AG20443 (cell line): ENCODE measurements at regions not wholly inside any gene's neighbourhood (a gene's known extent, or its start where the extent isn't known, plus 50 kb on each side); places are given as distances from the start of the nearest gene placed in this dataset.

ENCODE experiments used
- DNase-seq: peaks from one replicate; pipeline ENCODE4 v3.0.0; 2012; ENCODE audit warnings: low spot score, mixed read lengths

DNA sequence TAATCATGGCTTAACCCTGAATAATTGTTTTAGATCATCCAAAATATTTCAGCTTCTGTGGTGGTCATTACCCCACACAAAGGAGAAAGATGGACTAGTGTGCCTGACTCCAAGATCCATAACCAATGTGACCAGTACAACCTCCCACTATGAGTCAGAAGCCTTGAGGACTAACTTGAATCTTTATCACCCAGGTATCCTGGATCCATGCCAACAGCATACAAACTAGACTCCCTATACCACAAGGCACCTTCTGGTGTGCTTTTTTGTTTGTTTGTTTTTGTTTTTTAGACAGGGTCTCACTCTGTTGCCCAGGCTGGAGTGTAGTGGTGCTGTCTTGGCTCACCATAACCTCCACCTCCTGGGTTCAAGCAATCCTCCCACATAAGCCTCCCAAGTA lies 317.7 kb downstream of the VPS13C start:
- no peak for DNase-seq

DNA sequence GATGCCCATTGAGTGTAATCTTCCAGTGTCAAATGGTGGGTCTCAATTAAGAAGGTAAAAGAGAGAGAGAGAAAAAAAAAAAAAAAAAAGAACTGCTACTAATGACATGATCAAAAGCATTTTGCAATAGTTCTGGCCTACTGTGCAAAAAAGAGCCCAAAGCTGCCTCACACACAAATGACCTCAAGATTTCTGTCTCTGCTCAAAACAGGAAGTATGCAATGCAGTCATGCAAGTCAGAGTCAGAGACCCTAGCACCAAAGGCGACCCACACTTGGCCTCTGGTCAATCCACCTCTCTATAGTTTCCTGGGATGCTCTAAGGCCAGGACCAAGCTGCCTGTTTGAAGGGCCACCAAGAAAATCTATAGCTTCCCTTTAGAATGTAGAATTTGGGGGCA lies 323.5 kb downstream of the VPS13C start:
- no peak for DNase-seq

DNA sequence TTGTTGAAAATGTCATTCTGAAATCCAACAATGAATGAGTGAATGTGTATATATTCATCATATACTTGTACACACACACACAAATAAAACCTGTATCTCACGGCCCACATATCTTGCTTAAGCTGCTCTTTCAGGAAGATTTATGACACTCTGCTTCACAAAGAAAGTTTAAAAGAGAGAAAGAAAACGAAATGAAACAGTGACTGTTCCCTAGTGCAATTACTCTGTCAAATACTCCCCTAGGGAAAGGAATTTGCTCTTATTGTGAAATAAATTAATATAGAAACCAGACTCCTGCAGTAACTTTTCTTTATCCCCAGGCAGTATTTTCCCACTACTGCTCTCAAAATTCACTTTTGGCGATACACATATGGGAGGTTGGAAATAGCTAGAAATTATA lies 329.1 kb downstream of the VPS13C start:
- DNase-seq = no peak

DNA sequence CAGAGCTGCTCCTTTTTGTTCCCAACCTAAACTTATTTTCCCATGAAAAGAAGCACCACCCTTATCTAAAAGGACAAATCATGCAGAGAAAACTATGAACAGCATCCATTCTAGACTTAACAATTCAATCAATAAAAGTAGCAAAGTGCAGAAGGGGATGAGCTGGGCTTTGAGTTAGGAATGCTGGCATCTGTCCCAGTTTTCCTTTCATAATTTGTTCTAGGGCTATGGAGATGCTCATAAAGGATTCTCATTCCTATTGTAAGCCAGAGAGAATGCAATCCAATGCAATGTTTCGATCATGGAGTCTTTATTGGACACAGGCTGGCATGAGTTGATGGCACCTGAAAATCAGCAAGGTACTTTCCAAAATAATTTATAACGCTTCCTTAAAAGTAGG lies 330.6 kb downstream of the VPS13C start:
- no peak for DNase-seq

DNA sequence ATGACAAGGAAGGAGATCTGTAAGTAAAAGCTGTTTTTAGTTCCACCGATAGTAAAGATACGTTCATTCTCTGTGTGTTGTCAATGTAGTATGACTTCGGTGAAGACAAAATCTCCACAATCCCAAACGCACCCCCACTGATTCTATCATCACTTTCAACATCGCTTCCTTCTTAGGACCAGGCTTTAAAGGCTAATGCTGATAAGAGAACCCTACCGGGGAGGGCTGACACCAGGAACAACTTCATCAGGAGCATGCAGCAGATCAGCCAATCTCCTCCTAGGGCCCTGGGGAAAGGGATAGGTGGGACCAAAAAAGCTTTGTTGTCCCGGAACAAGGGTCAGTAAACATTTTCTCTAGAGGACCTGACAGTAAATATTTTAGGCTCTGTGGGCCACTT lies 334.1 kb downstream of the VPS13C start:
- DNase-seq = no peak

DNA sequence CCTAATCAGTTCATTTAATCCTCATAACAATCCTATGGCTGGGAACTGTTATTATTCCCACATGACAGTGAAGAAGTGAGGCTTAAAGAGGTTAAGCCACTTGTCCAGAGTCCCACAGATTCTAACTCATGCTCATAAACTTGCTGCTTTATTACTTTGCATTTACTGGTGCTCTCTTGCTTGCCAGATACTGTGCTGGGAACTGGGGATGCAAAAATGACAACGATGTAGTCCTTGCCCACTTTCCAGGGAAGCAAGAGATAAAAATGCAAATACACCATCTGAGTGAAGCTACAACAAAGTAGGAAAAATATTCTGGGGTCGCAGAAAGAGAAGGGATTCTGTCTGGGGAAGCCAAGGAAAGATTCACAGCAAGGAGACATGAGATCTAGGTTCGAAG lies 335.0 kb downstream of the VPS13C start:
- no peak for DNase-seq

DNA sequence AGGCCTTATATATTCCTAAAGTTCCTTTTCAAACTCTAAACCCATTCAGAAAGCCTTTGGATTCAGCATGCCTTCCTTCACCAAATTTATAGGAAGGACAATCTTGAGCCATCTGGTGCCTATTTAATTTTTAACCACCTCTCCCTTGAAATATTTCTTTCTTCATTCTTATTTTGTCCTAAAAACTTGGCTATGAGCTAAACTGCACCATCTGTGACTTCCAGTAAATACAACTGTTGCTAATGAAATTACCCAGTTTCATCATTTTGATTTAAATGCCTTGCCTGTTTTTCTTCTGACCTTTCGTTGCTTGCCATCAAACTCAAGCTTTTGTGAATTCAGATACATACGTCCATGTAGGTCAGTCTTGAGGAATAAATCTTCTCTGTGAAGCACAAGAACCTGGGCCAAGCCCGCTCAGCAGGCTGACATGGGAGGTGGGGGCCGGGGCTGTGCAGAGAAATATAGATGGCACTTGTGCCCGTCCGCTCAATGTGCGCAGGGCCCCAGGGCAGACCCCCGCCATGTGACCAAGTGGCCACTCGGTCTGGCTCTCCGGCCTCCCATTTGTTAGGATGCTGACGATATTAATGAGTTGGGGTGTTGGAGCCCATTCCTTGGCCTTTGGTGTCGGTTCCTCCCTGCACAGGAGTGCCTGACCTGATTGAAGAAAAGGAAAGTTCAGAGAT lies 335.9 kb downstream of the VPS13C start:
- DNase-seq = no peak

DNA sequence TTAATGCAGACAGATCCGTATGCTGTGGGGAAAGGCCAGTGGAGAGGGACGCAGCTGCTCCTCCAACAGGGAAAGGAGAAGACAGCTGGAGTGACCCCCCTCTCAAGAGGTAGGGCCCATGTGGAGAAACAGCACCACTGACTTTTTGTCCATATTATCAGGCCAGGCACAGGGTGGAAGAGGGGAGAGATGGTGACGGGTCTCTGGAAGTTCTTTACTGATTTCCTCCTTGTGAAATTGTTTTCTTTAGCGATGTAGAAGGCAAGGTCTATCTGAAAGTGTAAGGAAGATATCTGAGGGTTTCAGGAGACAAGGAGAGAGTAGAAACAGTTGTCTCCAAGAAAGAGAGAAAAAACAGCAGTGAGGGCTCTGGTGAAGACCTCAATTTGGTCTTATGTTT lies 338.8 kb downstream of the VPS13C start:
- DNase-seq = no peak

DNA sequence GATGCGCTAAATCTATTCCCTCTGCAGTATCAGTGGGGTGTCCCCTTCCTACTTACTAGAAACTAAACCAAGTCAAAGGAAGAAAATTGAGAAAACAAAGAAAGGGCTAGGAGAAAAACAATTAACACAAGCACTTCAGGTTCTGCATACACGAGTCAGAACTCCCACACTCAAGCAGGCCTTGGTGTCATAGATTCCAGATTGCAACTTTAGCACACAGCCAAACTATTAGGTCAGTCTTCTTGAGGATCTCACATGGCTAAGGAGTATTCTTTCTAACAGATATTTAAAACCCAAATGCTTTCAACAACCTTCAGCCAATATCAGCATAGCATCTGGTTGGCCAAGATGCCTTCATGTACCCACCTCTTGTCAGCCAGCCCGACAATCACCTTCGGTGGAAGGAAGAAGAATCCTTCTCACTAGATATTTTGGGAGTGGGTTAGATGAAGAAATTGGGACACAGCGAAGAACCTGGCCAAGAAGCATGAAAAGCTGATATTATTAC lies 340.0 kb downstream of the VPS13C start:
- no peak for DNase-seq

DNA sequence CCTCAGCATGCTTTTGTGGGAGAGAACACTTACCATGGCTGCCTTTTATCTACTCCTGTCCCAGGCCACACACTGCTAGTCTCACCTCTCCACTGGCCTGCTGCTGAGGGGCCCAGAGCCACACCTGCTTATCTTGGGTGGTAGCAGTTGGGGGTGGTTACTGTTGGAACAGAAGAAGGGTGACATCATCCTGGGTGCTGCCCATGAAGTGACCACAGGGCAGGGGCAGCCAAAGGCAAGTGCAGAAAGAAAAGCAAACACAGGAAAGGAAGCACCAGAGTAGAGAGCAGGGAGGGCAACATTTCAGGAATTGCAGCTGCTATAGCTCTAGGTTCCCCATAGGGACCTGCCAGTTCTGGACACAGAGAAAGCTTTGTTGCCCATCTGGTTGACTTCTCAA lies 345.2 kb downstream of the VPS13C start:
- DNase-seq = no peak

DNA sequence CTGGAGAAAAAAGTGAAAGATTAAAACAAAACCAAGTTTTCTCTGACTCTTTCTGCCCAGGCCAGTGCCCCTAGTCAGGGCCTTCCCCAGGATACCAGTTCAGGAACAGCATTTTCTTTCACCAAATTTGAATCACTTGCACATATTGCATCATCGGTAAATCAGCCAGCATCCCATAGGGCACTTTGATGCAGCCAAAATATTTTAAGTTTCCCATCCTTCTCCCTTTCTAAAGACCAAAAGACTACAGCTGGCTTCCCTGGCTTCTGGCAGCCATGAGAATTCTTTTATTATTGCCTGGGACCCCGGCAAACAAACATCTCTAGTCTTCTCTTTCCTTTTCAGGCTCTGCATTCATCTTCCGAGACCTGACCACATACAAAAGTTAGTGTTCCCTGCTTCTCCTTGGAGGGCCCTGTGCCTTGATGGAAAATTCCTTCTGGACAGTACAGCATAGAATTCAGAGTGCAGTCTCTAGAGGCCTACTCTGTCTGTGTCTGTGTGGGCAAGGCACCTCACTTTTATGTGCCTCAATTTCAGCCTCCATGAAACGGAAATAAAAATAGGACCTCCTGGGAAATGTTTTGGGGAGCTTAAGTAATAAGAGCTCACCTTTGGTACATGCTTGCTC lies 348.0 kb downstream of the VPS13C start:
- DNase-seq = no peak

DNA sequence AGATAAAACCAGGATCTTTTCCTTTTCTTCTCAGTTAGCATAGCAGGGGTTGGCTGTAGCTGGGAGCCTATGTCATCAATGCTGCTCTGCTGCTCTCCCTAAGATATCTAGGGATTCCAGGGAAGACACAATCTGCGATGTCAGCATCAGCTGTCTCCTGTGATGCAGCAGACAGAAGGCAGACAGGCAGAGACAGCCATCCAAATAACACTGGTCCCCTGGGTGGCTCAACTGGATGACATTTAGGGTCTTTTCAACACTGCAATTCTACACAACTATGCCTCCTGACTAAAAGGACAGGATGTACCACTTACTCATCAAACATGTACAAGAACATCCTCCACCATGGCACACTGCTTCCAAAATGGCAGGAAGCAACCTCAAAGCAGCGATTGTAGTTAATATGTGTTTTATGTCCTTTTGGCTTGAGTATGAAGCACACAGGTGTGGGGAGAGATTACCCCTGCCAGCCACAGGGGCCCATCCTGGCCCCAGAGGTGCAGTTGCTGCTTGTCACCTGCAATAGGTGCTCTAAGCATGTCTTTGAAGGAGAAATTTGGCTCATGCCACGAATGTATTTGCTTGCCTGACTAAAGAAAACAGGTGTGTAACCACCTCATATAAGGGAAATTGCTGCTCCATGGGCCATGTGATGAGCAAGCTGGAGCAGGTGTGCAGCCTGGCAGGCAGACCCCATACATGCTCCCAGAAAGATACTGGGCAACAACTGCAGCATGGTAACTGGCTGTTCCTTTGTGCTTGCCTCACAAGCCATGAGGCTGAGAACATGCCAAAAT lies 357.8 kb downstream of the VPS13C start:
- DNase-seq = no peak

DNA sequence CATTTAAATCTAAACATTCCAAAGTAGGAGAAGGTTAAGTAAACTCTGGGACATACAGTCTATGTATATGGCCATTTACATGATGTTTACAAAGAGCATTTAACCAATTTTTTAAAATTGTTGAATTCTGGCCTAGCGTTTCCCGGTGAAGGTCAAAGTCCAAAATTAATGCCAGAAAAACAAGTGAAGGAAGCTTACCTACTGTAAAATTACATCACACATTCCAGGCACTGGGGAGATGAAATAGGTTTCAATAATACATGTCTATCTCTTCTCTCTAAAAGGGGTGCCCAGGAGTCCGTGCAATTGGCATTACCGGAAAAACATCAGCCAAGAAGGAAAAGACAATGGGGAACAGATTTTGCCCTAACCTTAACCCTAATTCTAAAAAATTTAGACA lies 358.8 kb downstream of the VPS13C start:
- DNase-seq = no peak

DNA sequence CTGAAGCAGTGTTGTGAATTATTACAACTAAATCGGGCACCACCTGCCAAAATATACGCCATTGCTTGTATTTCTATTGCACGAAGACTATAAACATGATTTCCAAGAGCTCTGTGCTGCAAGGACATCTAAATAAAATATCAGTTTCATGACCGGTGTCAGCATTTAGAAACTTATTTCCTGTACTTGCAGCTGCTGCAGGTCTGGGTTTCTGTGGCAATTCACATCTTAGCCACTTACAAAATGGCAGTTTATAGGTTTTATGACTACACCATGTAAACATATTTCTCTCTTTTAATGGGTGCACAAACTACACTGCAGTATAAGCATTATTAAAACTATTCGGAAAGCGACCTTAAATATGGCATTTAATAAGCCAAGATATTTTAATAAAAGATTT lies 359.4 kb downstream of the VPS13C start:
- no peak for DNase-seq

DNA sequence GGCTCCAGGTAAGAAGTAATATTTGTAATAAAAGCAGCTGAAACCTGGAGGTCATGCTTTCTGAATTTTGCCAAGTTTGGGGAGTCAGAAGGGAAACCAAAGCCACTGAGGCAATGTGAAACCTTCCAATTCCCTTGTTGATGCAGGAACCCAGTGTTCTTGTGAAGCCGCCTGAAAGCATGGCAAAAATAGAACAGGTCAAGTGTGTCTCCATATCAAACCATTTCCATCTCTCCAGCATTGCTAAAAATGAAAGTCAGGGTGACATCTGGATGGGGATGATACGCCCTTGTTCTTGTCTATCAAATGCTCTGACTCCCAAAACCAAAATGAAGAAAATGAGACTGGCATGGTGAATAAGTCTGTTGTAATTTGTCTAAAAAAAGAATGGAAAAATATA lies 362.5 kb downstream of the VPS13C start:
- DNase-seq = no peak

DNA sequence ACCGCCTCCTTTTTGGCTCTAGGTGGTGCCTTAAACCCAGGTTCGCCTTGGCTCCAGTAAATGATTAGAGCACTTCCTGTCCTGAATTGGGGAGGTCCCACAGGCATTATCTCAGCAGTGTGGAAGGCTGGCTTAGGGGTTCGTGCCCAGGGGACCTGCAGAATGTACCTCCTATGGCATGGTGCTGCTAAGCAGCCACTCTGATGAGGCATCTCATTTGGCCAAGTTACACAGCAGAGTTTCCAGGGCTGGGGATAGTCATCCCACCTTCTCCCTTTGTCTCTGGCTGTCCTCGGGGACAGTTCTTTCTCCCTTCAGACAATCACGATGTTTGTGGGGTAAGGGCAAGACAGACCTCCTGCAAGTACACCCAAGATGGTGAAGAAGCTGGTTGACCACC lies 371.2 kb downstream of the VPS13C start:
- no peak for DNase-seq

DNA sequence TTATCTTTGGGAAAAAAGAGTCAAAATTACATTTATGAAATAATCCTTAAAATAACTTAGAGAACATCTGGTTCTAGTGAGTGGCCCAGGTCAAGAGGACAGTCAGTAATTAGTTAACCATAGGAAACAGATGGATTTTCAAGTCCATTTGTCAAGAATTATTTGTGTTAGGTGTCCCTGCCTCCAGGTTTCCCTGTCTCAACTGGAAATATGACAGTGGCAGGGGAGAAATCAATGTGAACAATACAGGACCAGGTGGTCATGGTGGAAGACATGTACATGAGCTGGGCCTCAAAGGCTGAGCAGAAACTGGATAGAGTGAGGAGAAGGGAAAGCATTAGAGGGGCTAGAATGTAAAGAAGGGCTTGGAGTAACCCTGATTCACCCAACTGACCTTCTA lies 372.6 kb downstream of the VPS13C start:
- DNase-seq = no peak

DNA sequence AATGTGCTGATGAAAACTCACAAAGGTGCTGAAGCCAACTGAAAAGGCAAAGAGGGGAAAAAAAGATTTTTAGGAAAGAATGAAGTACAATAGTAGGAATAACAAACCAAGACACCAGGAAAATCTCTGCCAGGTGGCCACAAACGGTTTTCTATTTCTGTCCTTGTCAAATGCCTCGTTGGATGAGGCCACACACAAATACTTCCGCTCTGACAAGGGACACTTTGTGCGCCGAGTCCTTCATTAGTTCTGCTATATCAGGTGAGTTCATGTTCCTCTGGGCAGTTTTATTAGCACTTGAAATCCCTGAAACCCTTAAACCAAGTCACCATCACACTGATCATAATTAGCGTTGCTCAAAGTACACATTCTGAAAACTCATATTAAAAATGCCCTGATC lies 373.1 kb downstream of the VPS13C start:
- no peak for DNase-seq

DNA sequence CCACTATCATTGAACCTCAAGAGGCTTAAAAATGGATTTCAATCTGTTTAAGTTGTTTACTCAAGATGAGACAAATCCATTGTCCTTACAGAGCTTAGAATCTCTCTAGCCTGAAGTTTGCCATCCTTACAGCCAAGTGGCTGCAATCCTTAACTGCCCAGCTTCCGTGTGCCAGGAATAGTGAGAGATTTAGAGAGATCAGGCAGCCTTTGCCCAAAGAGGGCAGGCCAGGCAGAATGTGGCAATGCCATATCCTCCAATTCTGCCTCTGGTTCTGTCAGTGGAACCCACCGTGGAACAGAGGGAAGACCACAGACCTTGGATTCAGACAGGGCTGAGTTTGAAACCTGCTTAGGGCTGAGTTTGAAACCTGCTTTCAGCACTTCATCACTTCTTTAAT lies 374.3 kb downstream of the VPS13C start:
- no peak for DNase-seq

DNA sequence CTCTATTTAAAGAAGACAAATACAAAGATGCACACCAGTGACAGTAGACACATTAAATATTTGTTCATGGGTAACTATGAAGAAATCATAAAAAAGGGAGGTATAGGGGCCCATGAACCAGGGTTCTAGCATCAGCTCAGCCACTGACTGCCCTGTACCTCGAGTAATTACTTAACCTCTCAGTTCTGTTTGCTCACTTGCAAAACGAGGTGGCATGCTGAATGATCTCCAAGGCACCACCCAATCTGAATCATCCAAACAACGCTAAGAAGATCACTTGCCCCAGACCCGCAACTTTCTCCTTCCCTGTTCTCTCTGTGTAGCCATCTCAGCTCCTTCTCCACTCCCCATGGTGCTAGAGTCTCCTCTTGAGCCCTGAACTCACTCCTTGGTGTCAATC lies 374.7 kb downstream of the VPS13C start:
- DNase-seq = no peak

DNA sequence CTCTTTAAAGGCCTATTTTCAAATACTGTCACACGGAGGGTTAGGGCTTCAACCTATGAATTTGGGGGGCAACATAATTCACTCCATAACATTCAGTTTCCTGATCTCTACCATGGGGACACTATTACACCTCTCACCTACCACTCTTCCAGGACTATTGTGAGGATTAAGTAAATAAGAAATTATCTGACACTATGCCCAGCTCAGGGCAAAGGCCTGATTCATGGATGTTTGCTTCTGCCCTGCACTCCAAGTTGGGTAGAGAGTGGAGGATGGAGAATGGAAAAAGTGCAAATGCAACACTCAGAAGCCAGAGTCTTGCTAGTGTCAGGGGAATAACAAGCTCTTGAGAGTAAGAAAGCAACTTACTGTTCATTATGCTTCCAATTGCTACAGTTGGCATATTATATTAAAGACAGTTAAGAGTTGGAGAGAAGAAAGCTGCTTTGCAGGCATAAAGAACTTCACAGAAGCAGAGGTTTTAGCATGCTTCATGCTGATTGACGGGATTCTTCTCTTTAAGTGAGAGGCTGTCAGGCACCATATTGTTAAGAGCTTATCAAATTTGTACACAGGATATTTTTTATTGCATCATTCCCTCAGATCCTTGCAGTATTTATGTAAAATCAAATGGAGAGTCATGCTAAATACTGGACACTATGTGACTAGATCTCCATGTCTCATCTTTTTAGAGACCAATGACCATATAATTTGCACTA lies 375.3 kb downstream of the VPS13C start:
- DNase-seq = no peak

DNA sequence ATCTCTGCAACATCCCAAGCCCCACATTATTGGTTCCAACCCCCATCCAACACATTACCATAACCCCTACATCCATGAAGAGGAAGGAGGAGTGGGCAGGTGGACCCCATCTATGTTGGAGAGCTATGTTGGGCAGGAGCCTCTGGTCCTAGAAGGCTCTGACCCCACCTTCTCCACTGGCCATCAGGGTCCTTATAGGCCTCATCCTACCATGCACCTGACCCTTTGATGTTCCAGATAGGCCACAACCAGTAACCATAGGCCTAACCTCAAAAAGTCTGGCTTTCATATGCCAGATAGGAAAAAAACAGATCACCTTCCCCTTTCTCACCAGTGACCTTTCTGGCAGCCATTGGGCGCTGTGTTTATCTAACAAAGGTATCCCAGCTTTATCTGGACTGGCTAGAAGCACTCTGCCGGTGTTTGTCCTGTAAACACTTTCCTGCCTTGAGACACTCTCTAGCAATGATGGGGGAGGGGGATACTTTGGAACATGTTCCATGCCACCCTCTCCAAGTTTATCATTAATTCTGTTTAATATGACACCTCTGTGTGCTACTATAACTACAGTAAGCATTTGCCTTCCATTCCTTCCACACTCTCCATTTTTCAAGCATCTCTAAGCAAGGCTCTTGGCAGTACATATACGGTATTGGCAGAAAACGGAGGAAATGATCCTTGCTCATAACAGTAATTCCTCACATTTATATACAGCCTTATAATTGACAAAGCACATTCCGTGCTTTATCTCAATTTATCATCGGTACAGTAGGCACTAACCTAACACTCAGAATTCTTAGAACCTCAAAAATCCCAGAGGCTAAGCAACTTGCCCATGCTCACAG lies 377.1 kb downstream of the VPS13C start:
- no peak for DNase-seq
